ENCODE measurements at regions not wholly inside any gene's neighbourhood (a gene's known extent, or its start where the extent isn't known, plus 50 kb on each side); places are given as distances from the start of the nearest gene placed in this dataset.

DNA sequence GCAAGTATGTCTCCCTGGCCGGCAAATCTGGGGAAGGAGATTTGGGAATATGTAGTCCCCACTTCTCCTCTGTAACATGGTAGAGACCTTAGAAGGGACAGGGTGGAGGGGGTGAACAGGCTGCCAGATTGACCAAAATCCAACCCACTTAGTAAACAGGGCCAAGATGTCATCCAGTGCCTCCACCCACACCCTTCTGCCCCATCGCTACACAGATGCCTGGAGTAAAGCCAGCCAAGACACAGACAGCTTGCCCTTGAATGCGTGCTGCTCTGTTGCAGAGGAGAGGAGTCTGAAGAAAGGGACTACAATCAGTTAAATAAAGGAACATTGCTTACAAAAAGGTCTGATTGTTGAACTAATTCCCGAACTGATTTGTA is 160.1 kb upstream of the LDB2 start:
- DNase-seq: no peak
- H3K27ac ChIP-seq: peak overlapping the region in 1 of 2 donors; percentile 51

DNA sequence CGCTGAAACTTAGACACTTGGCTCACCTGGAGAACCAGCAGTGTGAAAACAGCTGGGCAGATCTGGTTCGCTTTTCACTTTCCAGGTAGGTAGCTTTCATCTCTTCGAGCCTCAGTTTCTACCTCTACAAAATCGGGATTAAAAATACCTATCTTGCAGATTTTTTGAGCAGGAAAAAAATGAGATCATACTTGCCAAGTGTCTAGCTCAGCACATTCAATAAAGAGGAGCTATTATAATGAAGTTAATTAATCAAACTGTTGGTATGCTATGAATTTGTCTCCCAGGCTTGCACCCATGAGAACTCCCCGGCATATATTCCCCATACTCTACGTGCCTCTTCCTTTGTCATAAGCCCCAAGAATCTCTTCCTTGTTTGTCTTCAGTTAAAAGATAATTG is 158.6 kb upstream of the LDB2 start:
- Histone ChIP-seq H3K4me1 (no peaks in the 10 kb centered on the region), H3K9me3 (no peaks in the 10 kb centered on the region), H3K4me3 (no peak overlapping the region), H3K27me3 (no peaks in the 10 kb centered on the region), H3K27ac (no peak overlapping the region), H3K36me3 (no peaks in the 10 kb centered on the region)
- ATAC-seq (no peak), DNase-seq (no peak)
- intact Hi-C loops (cut with DNase I): no loop called here
- TF ChIP-seq, protein P1, sequence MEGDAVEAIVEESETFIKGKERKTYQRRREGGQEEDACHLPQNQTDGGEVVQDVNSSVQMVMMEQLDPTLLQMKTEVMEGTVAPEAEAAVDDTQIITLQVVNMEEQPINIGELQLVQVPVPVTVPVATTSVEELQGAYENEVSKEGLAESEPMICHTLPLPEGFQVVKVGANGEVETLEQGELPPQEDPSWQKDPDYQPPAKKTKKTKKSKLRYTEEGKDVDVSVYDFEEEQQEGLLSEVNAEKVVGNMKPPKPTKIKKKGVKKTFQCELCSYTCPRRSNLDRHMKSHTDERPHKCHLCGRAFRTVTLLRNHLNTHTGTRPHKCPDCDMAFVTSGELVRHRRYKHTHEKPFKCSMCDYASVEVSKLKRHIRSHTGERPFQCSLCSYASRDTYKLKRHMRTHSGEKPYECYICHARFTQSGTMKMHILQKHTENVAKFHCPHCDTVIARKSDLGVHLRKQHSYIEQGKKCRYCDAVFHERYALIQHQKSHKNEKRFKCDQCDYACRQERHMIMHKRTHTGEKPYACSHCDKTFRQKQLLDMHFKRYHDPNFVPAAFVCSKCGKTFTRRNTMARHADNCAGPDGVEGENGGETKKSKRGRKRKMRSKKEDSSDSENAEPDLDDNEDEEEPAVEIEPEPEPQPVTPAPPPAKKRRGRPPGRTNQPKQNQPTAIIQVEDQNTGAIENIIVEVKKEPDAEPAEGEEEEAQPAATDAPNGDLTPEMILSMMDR (IDR thresholded peaks at IDR 0.05): no peak

More for the DNA sequence above, 160.1 kb upstream of the LDB2 start:
- H3K4me1 ChIP-seq: no peaks in the 10 kb centered on the region
- no peaks in the 10 kb centered on the region for H3K36me3 ChIP-seq
- intact Hi-C loops (cut with DNase I): no loop called here
- no peak for ATAC-seq
- TF ChIP-seq, protein P1 (IDR thresholded peaks at IDR 0.05): no peak
- no peaks in the 10 kb centered on the region for H3K9me3 ChIP-seq
- no peaks in the 10 kb centered on the region for H3K27me3 ChIP-seq
- H3K4me3 ChIP-seq: no peak overlapping the region

DNA sequence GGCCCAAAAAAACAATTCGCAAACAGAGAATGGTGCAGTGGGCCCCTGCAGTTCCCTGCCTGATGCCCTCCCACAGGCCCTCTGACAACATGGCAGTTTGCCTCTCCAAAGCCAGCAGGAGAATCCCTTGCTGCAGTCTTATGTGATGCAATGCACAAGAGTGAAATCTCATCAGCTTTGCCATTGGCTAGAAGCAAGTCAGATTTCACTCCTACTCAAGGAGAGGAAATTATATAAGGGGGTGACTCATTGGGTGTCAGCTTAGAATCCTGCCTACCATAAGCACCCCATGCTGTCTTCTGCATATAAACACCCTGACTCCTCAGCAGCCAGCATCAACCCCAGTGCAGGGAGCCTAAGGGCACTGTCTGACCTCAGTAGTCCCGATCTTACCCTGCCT is 157.3 kb upstream of the LDB2 start:
- Histone ChIP-seq H3K27ac (no peak overlapping the region), H3K36me3 (no peaks in the 10 kb centered on the region), H3K27me3 (no peaks in the 10 kb centered on the region), H3K4me3 (no peak overlapping the region), H3K4me1 (no peaks in the 10 kb centered on the region), H3K9me3 (no peaks in the 10 kb centered on the region)
- TF ChIP-seq, protein P1 (IDR thresholded peaks at IDR 0.05): no peak
- ATAC-seq: no peak
- intact Hi-C loops (cut with DNase I): no loop called here
- DNase-seq: no peak

DNA sequence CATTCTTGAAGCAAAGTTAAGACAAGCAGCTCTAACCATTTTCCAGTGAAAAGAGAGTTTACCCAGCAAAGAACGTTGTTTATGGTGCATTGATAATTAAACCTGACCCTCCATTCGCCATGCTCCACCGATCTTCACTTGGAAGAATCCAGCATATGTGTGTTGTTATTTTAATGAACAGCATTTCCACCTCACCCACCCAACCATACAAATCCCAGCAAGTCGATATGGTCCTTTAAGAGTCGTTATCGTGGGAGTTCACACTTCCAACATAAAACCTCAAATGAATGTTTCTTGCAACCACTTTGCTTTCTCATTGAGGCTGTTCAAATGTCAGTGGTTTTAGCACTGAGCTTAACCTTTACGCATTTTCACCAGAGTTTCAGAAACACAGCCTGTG is 147.4 kb upstream of the LDB2 start:
- intact Hi-C loops (cut with DNase I): no loop called here
- DNase-seq: no peak
- Histone ChIP-seq H3K36me3 (no peaks in the 10 kb centered on the region), H3K4me3 (no peak overlapping the region), H3K4me1 (no peaks in the 10 kb centered on the region), H3K9me3 (peaks cover 0 to 9% of the 10 kb centered on the region in 2 donors), H3K27me3 (no peaks in the 10 kb centered on the region), H3K27ac (no peak overlapping the region)
- TF ChIP-seq, protein P1 (IDR thresholded peaks at IDR 0.05): no peak
- ATAC-seq: no peak

DNA sequence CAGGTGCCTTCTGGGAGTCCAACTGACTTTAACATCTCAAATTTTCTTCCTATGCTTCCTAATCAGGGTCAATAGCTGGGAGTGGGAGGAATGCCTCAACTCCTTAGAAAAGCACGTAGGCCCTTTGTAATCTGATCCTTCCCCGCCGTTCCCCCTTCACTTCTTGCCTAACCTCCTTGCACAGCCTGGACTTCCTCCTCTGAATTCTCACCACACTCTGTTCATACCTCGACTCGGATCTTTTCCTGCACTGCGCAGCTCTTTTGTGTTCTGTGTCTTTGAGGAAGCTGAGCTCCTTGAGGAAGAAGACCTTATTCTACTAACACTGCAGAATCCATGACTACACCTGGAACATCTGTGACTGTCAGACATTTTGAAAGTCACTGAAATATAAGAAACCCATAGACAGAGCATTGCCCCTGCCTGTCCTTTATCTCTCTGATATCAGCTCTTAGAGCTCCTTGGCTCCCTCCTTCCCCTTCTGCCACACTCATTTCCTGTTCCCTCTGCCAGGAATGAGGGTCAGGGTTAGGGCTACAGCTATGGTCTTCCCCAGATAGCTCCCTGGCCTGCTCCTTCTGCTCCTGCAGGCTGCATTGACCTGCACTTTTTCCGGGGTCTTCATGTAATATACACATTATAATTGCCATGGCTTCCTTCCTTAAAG is 140.2 kb upstream of the LDB2 start:
- DNase-seq (no peak), ATAC-seq (no peak)
- Histone ChIP-seq H3K4me1 (no peaks in the 10 kb centered on the region), H3K36me3 (no peaks in the 10 kb centered on the region), H3K4me3 (no peak overlapping the region), H3K27me3 (no peaks in the 10 kb centered on the region), H3K9me3 (no peaks in the 10 kb centered on the region), H3K27ac (no peak overlapping the region)
- intact Hi-C loops (cut with DNase I): no loop called here
- TF ChIP-seq, protein P1 (IDR thresholded peaks at IDR 0.05): no peak
